Spleen (tissue), 11 donors: ENCODE measurements at regions not wholly inside any gene's neighbourhood (a gene's known extent, or its start where the extent isn't known, plus 50 kb on each side); places are given as distances from the start of the nearest gene placed in this dataset.

Experiments
- DNase-seq: peaks from one replicate; pipeline ENCODE4 v3.0.0-alpha.2; 2020
- H3K27ac ChIP-seq, 8 donors: fragments of 200-600 bp; sonication (generic) in 7 of 8; 1 replicate in 4 of 8; 2 replicates in 4 of 8; pipeline versions ENCODE4 v1.5.0 to v1.8.0; 2016 to 2021; ENCODE audit warnings: inconsistent platforms in 4 of 8, mild to moderate bottlenecking in 4 of 8, moderate library complexity in 1 of 8
- H3K27me3 ChIP-seq, 7 donors: fragments of 200-600 bp; sonication (generic) in 6 of 7; replicated peaks in 1 of 7; 1 replicate in 4 of 7; 2 replicates in 3 of 7; pipeline versions ENCODE4 v1.5.0 to v1.8.0; 2016 to 2021; ENCODE audit warnings: inconsistent platforms in 3 of 7, mild to moderate bottlenecking in 1 of 7
- H3K36me3 ChIP-seq, 6 donors: fragments of 200-600 bp; sonication (generic) in 5 of 6; 1 replicate in 4 of 6; 2 replicates in 2 of 6; pipeline versions ENCODE4 v1.5.0 to v1.8.0; 2016 to 2021; ENCODE audit warnings: inconsistent platforms in 2 of 6
- H3K4me1 ChIP-seq, 6 donors: fragments of 200-600 bp; sonication (generic) in 5 of 6; 1 replicate in 3 of 6; 2 replicates in 3 of 6; pipeline versions ENCODE4 v1.5.0 to v1.8.0; 2016 to 2021; ENCODE audit warnings: inconsistent platforms in 3 of 6
- H3K4me3 ChIP-seq, 8 donors: fragments of 200-600 bp; sonication (generic) in 7 of 8; 1 replicate in 4 of 8; 2 replicates in 4 of 8; pipeline versions ENCODE4 v1.5.0 to v1.8.0; 2016 to 2021; ENCODE audit warnings: inconsistent platforms in 4 of 8, mild to moderate bottlenecking in 4 of 8, moderate library complexity in 2 of 8
- H3K9me3 ChIP-seq, 8 donors: fragments of 200-600 bp; sonication (generic) in 7 of 8; 1 replicate in 4 of 8; 2 replicates in 4 of 8; pipeline versions ENCODE4 v1.5.0 to v1.8.0; 2016 to 2021; ENCODE audit warnings: inconsistent platforms in 4 of 8
- CTCF ChIP-seq, 11 experiments: fragments of 200-600 bp in 7 of 11; fragments of 450-650 bp in 4 of 11; sonication (generic) in 4 of 11; IDR thresholded peaks in 8 of 11; conservative IDR thresholded peaks in 3 of 11; 1 replicate in 7 of 11; 2 replicates in 4 of 11; pipeline versions ENCODE4 v1.4.0 to v1.8.0; 2016 to 2021; ENCODE audit warnings: antibody characterized with exemption in 11 of 11, inconsistent platforms in 4 of 11, mild to moderate bottlenecking in 1 of 11
- POLR2A ChIP-seq, 3 donors: fragments of 450-650 bp; IDR thresholded peaks; one replicate each; pipeline ENCODE4 v1.5.1; 2017; ENCODE audit warnings: antibody characterized with exemption in 3 of 3, mild to moderate bottlenecking in 1 of 3
- POLR2AphosphoS5 ChIP-seq, 3 donors: sonication (generic); formaldehyde crosslinking; IDR thresholded peaks; one replicate each; pipeline ENCODE4 v1.5.1; 2017; ENCODE audit warnings: antibody characterized with exemption in 3 of 3
- WGBS, 5 donors: extraction: QIAGEN DNeasy Blood & Tissue Kit in 3 of 5; methylation state at CpG; one replicate each; pipeline versions ENCODE4 v1.1.5 to v1.1.7; 2013 to 2018; 5-methylcytosine and 5-hydroxymethylcytosine counted together
- intact Hi-C: fragments of 100-400 bp; cut with DNase I; formaldehyde crosslinking; loops from one replicate; pipeline ENCODE4 v1.15.0; 2023; ENCODE audit warnings: low total_unique reads
- donor health status: healthy with polysubstance abuse.
- donor health status: DM: no; HTN: no; CAD: no; lungs with moderate emphysema.
- donor health status: DM: no; HTN: no; CAD: no.
- donor health status: Bipolar disorder and iron deficiency.
- donor health status: healthy.
- donor health status: DM: no; HTN: no; CAD: no.
- donor health status: DM: yes; HTN: yes; CAD: no.

- Histone ChIP-seq H3K9me3 (no peaks in the 10 kb centered on the region), H3K4me3 (no peak overlapping the region), H3K27me3 (no peaks in the 10 kb centered on the region), H3K4me1 (no peaks in the 10 kb centered on the region), H3K36me3 (no peaks in the 10 kb centered on the region), H3K27ac (no peak overlapping the region)
- no peak for DNase-seq
- intact Hi-C loops = no loop called here
- WGBS, 5 donors = 74 to 90% (median 80%) methylated on average over 2 of the region's 2 CpGs
- TF ChIP-seq CTCF (IDR thresholded peaks at IDR 0.05 in 8 of 11, conservative IDR thresholded peaks at IDR 0.05 in 3 of 11) = no peak
These were observed 1600.2 kb downstream of the PCDH9 start for GRCh38 chr13:65629926-65630325.

GRCh38 chr13:65623148-65623547 lies 1607.0 kb downstream of the PCDH9 start:
- intact Hi-C loops = no loop called here
- 83 to 93% (median 91%) methylated on average over 3 of the region's 3 CpGs for WGBS, 5 donors
- no peaks in the 10 kb centered on the region for H3K27me3 ChIP-seq

GRCh38 chr13:65615506-65615905 lies 1614.6 kb downstream of the PCDH9 start:
- Histone ChIP-seq H3K4me1 (no peaks in the 10 kb centered on the region), H3K36me3 (no peaks in the 10 kb centered on the region), H3K27ac (no peak overlapping the region), H3K4me3 (no peak overlapping the region), H3K27me3 (no peaks in the 10 kb centered on the region), H3K9me3 (no peaks in the 10 kb centered on the region)
- intact Hi-C loops = no loop called here
- DNase-seq = no peak
- WGBS, 5 donors = 86 to 96% (median 94%) methylated on average over 3 of the region's 3 CpGs
- TF ChIP-seq POLR2A (IDR thresholded peaks at IDR 0.05) (no peak), CTCF (IDR thresholded peaks at IDR 0.05 in 8 of 11, conservative IDR thresholded peaks at IDR 0.05 in 3 of 11) (no peak)

More at GRCh38 chr13:65623148-65623547, 1607.0 kb downstream of the PCDH9 start:
- TF ChIP-seq POLR2AphosphoS5 (IDR thresholded peaks at IDR 0.05) (no peak), POLR2A (IDR thresholded peaks at IDR 0.05) (no peak), CTCF (IDR thresholded peaks at IDR 0.05 in 8 of 11, conservative IDR thresholded peaks at IDR 0.05 in 3 of 11) (no peak)
- DNase-seq = no peak
- Histone ChIP-seq H3K9me3 (no peaks in the 10 kb centered on the region), H3K4me1 (no peaks in the 10 kb centered on the region), H3K27ac (no peak overlapping the region), H3K36me3 (no peaks in the 10 kb centered on the region), H3K4me3 (no peak overlapping the region)

- Histone ChIP-seq H3K9me3 (no peaks in the 10 kb centered on the region), H3K27ac (no peak overlapping the region), H3K36me3 (no peaks in the 10 kb centered on the region), H3K4me3 (no peak overlapping the region), H3K4me1 (no peaks in the 10 kb centered on the region), H3K27me3 (no peaks in the 10 kb centered on the region)
- no peak for DNase-seq
- intact Hi-C loops = no loop called here
- no peak for TF ChIP-seq POLR2A (IDR thresholded peaks at IDR 0.05)
- no peak for TF ChIP-seq CTCF (IDR thresholded peaks at IDR 0.05 in 8 of 11, conservative IDR thresholded peaks at IDR 0.05 in 3 of 11)
- TF ChIP-seq POLR2AphosphoS5 (IDR thresholded peaks at IDR 0.05) = no peak
- WGBS, 5 donors = 81 to 90% (median 86%) methylated on average over 2 of the region's 2 CpGs
These were observed 1617.1 kb downstream of the PCDH9 start for GRCh38 chr13:65613004-65613403.
